Activated CD4-positive, alpha-beta T cell treated with anti-CD3 and anti-CD28 coated beads for 24 hours (primary cell): ENCODE measurements at regions not wholly inside any gene's neighbourhood (a gene's known extent, or its start where the extent isn't known, plus 50 kb on each side); places are given as distances from the start of the nearest gene placed in this dataset.

ENCODE experiments used
- DNase-seq, 2 donors: peaks; one replicate each; pipeline ENCODE4 v3.0.0-alpha.2; 2020; ENCODE audit warnings: low read depth in 2 of 2

DNA sequence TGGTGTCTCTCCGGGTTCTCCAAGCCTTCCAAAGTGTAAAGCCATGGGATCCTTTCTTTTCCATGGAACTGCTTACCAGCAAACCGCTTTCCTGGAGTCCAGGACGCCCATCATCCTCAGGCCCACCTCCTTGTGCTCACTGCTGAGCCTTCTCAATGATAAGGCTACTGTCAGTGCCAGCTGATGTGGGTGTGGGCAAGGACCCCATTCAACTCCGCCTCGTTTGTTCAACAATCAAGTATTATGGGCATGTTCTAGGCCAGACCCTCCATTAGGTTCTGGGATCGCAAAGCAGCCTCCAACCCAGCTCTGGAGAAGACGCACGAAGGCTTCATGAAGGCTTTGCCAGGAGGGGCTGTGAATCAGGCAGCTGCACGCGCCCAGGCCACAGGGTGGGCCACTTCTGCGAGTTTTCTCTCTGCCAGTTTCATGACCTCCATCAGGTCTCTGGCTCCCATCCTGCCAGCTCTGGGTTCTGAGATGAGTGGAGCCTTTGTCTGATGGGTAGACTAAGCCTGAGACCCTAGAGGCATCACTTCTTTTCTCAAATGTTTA lies 177.1 kb downstream of the MRPL14 start:
- no peak for DNase-seq

DNA sequence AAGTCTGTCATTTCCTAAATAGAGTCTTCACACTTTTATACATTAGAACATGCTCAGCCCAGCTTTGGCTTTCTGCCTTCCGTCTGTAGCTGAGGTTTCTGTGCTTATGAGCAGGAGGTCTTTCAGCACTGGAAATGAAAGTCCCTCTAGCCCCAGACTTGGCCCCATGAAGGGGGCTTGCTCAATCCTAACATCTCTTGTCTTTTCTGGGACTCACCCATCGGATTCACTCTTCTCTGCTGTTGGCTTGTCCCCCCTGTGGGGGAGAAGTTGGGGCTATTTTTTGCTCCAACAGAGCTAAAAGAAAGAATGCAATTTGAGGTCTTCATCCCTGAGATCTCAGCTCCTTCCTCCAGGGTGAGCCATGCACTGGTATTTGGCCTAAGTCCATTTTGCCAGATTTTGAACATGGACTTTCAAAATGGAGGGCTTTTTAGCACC lies 177.7 kb downstream of the MRPL14 start:
- DNase-seq = no peak

DNA sequence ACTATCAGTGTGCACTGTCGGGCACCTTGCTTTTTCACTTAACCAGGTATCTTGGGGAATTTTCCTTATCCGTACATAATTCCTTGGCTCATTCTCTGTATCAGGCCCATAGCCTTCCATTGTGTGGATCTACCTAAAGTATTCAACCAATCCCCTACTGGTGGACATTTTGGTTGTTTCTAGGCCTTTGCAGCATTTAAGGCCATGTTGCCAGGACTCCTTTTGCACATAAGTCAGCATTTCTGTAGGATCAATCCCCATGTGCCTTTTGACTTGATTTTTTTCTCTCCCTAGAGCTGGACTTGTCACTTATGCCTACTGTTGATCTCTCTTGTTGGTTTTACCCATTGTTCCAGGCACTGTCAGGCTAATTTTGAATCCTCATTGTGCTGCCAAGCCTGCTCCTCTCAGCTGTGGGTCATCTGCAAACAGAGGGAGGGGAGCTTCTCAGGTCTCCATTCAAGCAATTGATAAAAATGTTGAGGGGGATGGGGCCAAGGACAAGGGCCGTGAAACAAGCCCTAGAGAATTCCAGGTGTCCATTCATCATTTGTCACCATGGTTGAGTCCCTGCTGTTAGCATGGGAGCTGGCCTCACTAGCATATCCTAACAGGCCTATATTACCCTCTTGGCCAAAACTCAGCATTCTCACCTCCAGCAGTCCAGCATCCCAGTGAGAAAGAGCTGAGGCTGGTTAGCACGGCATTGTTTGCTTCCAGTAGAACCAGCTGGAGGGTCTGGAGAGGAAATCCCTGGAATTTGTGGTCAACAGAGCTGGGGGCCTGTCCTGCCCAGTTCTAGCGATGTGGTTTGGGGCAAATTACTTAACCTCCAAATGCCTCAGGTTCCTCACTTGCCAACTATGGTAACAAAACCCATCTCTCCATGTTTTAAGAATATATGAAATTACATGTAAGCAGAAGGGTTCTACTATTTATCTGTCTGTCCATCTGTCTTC lies 178.4 kb downstream of the MRPL14 start:
- DNase-seq = no peak

- DNase-seq = no peak
Observed at GRCh38 chr6:43947860-43948259, 177.8 kb downstream of the VEGFA start.

GRCh38 chr6:43946641-43947363 lies 176.8 kb downstream of the VEGFA start:
- DNase-seq = no peak

DNA sequence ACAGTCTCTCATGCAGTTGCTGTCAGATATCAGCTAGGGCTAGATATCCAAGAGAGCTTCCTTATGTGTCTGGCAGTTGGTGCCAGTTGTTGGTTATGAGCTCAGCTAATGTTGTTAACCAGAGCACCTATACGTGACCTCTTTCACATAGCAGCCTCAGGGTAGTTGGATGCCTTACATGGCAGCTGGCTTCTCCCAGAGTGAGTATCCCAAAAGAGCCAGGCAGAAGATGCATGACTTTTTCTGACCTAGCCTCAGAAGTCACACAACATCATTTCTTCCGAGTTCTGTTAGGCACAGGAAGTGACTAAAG lies 175.7 kb downstream of the VEGFA start:
- DNase-seq = no peak

GRCh38 chr6:43944908-43945767 lies 175.1 kb downstream of the VEGFA start:
- DNase-seq = no peak

GRCh38 chr6:43943781-43944250 lies 173.8 kb downstream of the VEGFA start:
- no peak for DNase-seq

DNA sequence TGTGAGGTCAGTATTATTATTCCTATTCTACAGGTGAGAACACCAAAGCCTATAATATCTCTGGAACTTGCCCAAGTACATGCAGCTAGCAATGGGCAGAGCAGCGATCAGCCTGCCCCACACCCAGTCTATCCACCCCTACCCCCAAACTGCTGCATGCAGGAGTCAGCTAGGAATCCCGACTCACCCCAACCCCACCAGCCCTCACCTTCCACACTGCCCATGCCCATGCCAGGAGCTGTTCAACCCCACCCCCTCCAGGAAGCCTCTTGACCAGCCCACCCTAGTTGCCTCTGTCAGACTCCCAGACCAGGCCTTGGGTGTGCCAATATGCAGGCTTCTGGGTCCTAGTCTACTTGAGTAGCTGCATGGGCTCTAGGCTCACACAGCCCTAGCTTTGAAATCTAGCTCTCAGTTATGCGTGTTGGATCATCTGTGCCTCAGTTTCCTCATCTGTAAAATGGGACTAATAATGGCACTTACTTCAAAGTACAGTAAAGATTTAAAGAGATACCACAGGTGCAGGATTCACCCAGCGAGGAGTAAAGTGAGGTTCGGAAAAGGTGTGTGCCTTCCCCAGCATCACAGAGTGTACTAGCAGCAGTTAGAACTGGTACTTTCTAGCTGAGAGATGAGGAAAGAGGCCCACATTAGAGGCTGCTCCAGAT lies 173.2 kb downstream of the VEGFA start:
- no peak for DNase-seq

- DNase-seq = no peak
Observed at GRCh38 chr6:43942616-43943015, 172.6 kb downstream of the VEGFA start.

DNA sequence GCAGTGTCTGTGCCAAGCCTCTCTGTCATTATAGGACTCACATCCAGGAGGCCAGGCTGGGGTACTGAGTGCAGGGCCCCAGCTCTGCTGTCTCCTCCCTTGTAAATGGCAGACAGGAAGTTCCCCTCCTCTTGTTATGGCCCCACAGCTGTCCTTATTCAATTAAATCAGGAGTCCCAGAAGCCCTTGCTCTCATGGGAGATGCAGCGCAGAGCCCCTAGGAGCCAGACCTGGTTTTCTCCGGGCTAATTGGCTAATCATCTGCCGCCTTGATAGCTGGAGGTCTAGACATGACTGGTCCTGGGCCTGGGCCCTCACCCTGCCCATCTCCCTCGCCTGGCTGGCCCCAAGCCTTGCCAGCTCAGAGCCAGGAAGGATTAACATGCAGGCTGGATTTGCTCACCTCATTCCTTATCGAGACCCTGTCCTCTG lies 172.0 kb downstream of the VEGFA start:
- no peak for DNase-seq

- no peak for DNase-seq
Observed at GRCh38 chr6:43941174-43941573, 171.2 kb downstream of the VEGFA start.

DNA sequence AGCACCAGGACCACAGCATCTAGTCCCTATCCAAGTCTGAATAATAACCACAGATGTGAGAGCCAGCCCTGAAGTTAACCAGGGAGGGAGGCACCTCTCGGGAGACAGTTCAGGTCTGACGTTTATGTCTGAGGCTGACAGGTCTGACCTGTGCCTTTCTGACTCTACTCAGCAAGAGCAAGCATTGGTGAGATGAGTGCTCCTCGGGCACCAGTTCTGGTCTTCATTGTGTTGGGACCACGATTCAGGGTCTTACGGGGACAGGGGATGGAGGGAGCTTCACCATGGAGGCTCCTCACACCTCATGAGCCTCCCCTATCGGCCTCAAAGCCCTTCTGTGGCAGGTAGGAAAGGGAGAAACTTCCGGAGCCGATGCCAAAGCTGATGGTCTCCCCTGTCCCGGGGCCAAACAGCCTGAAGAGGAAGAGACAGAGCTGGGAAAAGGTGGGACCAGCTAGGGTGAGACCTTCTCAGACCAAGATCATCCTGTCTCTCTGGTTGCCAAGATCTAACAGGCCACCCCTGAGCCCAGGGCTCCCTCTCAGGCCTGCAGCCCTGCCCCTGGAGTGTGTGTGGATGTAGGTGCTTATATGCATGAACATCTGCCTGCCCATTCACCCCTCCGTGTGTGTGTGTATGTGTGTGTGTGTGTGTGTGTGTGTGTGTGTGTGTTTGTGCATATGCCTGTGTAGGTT lies 170.5 kb downstream of the VEGFA start:
- DNase-seq = no peak

DNA sequence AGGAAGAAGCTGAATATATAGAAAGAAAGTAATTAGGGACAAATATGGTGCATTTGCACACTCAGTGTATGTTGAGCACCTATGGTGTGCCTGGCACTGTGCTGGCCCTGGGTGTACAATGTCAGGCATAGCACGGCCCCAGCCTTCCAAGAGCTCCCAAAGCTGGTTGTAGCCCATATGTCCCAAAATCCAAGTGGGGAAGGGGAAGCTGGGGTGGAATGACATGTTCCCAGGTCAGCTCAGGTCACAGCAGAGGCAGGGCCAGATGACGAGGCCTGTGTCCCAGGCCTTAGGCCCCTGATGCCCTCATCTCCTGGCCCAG lies 170.0 kb downstream of the VEGFA start:
- DNase-seq = no peak

DNA sequence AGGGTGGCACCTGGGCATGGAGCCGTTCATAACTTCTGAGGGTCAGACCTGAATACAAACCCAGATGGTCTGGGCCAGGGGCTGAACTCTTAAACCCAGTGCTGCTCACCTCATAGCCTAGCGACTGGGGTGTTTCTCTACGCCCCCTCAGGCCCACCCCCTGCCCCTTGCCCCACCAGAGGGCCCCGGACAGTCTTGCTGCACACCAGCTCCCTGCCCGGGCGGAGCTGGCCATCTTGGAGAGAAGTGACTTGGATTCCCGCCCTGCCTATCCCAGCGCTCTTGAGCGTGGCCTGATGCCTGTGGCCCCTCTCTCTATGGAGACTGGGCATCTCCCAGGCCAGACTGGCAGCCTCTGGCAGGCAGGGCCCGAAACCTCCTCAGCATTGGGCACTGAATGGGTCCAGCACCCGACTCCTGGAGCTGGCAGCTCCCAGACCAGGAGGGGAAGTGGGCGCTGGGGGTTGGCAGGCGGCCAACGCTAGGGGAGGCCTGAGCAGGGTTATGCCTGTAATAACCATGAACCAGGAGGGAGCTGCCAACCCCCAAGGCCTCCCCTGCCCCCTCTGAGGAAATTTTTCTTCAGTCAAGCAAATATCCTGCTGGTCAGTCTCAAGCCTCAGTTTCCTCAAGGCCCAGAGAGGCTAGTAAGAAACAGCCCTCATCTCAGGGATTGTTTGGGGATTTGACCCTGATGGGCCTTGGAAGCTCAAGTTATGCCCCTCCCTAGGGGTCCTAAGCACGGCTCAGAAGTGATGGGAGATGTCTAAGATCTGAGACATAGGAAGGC lies 169.5 kb downstream of the VEGFA start:
- DNase-seq = no peak

GRCh38 chr6:43938178-43939105 lies 168.4 kb downstream of the VEGFA start:
- DNase-seq = no peak

GRCh38 chr6:43937236-43938177 lies 167.5 kb downstream of the VEGFA start:
- DNase-seq = no peak

- DNase-seq = no peak
Observed at GRCh38 chr6:43936476-43936875, 166.5 kb downstream of the VEGFA start.
